HG03342 (cell line): ENCODE measurements at regions not wholly inside any gene's neighbourhood (a gene's known extent, or its start where the extent isn't known, plus 50 kb on each side); places are given as distances from the start of the nearest gene placed in this dataset.
"Not testable (repeated sequence)": the region's sequence is repeated elsewhere in the genome, so short reads cannot be mapped to it uniquely, and the experiment has no call there.

Experiments
- ATAC-seq: cut with Tn5 transposase; IDR thresholded peaks from one replicate; pipeline ENCODE4 v1.9.1; 2021; ENCODE audit warnings: mild to moderate bottlenecking, moderate library complexity; ENCODE audit not compliant: unreplicated experiment

GRCh38 chr14:51443195-51444018 lies 203.4 kb downstream of the TMX1 start:
- no peak for ATAC-seq

- ATAC-seq = no peak
Measured at GRCh38 chr14:51444353-51445000, 204.4 kb downstream of the TMX1 start.

- ATAC-seq = no peak
Measured at GRCh38 chr14:51445001-51445390, 204.9 kb downstream of the TMX1 start.

- no peak for ATAC-seq
Measured at GRCh38 chr14:51446771-51447170, 204.9 kb upstream of the FRMD6 start.

- ATAC-seq = no peak
Measured at GRCh38 chr14:51447411-51447810, 204.3 kb upstream of the FRMD6 start.

GRCh38 chr14:51448831-51449670 lies 202.7 kb upstream of the FRMD6 start:
- ATAC-seq = no peak

- no peak for ATAC-seq
Measured at GRCh38 chr14:51449681-51450080, 202.0 kb upstream of the FRMD6 start.

GRCh38 chr14:51451561-51451960 lies 200.1 kb upstream of the FRMD6 start:
- ATAC-seq = no peak

GRCh38 chr14:51453869-51454268 lies 197.8 kb upstream of the FRMD6 start:
- ATAC-seq = no peak

GRCh38 chr14:51454351-51454750 lies 197.4 kb upstream of the FRMD6 start:
- no peak for ATAC-seq

- ATAC-seq = no peak
Measured at GRCh38 chr14:51455041-51455835, 196.5 kb upstream of the FRMD6 start.

- ATAC-seq = no peak
Measured at GRCh38 chr14:51457843-51458562, 193.7 kb upstream of the FRMD6 start.

GRCh38 chr14:51458563-51458955 lies 193.2 kb upstream of the FRMD6 start:
- ATAC-seq = no peak

- no peak for ATAC-seq
Measured at GRCh38 chr14:51460011-51460410, 191.7 kb upstream of the FRMD6 start.

- ATAC-seq = no peak
Measured at GRCh38 chr14:51462182-51462581, 189.5 kb upstream of the FRMD6 start.

- ATAC-seq = no peak
Measured at GRCh38 chr14:51462706-51463105, 189.0 kb upstream of the FRMD6 start.

- no peak for ATAC-seq
Measured at GRCh38 chr14:51463461-51463860, 188.2 kb upstream of the FRMD6 start.

GRCh38 chr14:51464411-51464810 lies 187.3 kb upstream of the FRMD6 start:
- ATAC-seq = no peak

- no peak for ATAC-seq
Measured at GRCh38 chr14:51465486-51465885, 186.2 kb upstream of the FRMD6 start.

GRCh38 chr14:51467392-51467791 lies 184.3 kb upstream of the FRMD6 start:
- not testable (repeated sequence) for ATAC-seq
